SK-N-SH treated with all-trans-retinoic acid at 6 μM for 48 hours (cell line): ENCODE measurements at regions not wholly inside any gene's neighbourhood (a gene's known extent, or its start where the extent isn't known, plus 50 kb on each side); places are given as distances from the start of the nearest gene placed in this dataset.

Source experiments
- GLIS3 ChIP-seq: fragments of 250-450 bp; sonication (Bioruptor Pico); IDR thresholded peaks from 2 replicates; pipeline ENCODE4 v1.5.0; 2020; ENCODE audit warnings: mild to moderate bottlenecking, moderate library complexity
- ZNF70 ChIP-seq: fragments of 450-650 bp; formaldehyde crosslinking; IDR thresholded peaks from 2 replicates; pipeline ENCODE4 v1.5.0; 2020; ENCODE audit warnings: mild to moderate bottlenecking, moderate library complexity
- ZNF8 ChIP-seq: fragments of 450-650 bp; formaldehyde crosslinking; IDR thresholded peaks from 2 replicates; pipeline ENCODE4 v1.5.0; 2020; ENCODE audit warnings: mild to moderate bottlenecking, moderate library complexity

DNA sequence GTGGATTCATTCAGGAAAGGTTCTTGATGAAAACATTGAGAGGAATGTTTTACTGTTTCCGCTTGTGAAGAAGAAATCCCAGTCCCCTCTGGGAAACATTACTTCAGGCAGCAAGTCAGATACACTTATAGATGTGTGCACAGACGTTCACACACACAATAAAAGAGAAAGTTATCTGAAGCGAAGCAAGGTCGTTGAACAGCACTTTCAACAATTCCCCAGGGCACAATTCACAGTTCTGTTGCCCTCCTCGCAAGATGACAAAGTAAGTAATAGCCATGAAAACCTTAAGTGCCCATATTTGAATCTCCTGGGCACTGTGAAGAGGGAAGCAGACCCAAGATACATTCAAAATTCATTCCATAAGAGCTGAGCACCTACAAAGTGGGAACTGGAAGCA is 156.6 kb upstream of the CAND1 start:
- TF ChIP-seq ZNF8 (CRISPR knock-in tag) (no peak), ZNF70 (CRISPR knock-in tag) (no peak), GLIS3 (no peak)
